HUDEP-2 (cell line): ENCODE measurements at regions not wholly inside any gene's neighbourhood (a gene's known extent, or its start where the extent isn't known, plus 50 kb on each side); places are given as distances from the start of the nearest gene placed in this dataset.
"Not testable (repeated sequence)": the region's sequence is repeated elsewhere in the genome, so short reads cannot be mapped to it uniquely, and the experiment has no call there.

Experiments used
- DNase-seq, 76 experiments: peaks; one replicate each; lab custom pipeline; 2025; ENCODE audit not compliant: unreplicated experiment in 76 of 76; lab: John Stamatoyannopoulos, UW

DNA sequence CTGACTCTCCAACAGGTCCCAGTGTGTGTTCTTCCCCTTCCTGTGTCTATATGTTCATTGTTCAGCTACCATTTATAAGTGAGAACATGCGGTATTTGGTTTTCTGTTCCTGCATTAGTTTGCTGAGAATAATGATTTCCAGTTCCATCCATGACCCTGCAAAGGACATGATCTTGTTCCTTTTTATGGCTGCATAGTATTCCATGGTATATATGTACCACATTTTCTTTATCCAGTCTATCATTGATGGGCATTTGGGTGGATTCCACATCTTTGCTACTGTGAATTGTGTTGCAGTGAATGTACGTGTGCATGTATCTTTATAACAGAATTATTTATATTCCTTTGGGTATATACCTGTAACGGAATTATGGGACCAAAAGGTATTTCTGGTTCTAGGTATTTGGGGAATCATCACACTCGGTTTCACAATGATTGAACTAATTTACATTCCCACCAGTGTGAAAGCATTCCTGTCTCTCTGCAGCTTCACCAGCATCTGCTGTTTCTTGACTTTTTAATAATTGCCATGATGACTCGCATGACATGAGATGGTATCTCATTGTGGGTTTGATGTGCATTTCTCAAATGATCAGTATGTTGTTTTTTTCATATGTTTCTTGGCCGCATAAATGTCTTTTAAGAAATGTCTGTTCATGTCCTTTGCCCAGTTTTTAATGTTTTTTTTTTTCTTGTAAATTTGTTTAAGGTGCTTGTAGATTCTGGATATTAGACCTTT lies 60.2 kb downstream of the LSMEM1 start:
- no peak for DNase-seq

DNA sequence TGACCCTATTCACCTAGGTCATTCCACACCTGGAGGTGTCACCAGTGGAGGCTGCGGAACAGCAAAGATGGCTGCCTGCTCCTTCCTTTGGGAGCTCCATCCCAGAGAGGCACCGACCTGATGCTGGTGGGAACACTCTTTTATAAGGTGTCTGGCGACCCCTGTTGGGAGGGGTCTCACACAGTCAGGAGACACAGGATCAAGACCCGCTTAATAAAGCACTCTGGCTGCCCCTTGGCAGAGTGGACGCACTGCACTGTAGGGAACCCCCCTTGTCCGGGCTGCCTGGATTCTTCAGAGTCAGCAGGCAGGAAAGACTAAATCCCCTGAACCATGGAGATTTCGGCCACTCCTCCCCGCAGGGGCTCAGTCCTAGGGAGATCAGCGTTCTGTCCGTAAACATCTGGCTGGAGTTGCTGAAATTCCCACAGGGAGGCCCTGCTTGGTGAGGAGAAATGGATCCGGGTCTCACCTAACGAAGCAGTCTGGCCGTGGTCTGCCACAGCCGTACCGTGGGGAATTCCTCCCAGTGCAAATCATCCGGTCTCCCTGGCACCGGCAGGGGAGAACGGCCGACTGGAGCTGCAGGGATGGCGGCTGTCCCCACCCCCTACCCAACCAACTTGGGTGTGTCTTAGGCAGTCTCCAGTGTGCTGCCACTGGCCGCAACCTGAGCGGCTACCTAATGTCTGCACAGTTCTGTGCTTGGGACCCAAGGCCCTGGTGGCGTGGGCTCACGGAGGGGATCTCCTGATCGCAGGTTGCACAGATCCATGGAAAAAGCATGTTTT lies 66.1 kb downstream of the LSMEM1 start:
- no peak for DNase-seq

DNA sequence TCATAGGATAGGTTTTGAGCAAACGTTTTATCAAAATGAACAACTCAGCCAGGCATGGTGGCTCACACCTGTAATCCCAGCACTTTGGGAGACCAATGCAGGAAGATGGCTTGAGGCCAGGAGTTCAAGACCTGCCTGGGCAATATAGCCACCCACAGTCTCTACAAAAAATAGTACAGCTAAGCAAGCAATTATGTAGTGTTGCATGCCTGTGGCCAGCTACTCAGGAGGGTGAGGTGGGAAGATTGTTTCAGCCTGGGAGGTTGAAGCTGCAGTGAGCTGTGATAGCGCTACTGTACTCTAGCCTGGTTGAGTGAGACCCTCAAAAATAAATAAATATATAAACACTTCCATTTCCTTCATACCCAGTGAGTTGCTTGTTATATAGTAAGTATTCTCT lies 67.1 kb downstream of the LSMEM1 start:
- no peak for DNase-seq

DNA sequence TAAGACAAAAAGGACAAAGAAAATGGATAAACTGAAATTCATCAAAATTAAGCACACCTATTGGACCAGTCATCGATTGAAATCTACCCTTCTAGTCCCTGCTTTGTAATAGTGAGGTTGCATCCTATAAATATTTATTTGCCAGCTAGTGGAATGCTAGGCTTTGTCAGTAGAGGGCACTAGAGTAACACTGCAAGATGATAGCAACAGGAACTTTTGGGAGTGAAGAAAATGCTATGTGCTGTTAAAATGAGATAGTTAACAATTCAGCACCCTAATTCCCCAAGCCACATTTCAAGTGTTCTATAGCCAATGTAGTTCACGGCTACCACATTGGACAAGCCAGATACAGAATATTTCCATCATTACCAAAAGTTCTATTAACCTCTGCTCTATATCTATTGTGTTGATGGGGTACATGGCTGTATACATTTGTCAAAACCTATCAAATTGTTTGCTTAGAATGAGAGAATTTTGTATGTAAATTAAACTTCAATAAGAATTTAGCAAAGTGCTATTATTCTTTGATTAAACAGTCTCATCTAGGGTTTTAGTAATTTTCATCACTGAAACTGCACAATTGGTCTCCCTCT lies 69.8 kb downstream of the LSMEM1 start:
- DNase-seq: peak in 37 of 76 experiments; percentile 1 to 67 (median 44)

DNA sequence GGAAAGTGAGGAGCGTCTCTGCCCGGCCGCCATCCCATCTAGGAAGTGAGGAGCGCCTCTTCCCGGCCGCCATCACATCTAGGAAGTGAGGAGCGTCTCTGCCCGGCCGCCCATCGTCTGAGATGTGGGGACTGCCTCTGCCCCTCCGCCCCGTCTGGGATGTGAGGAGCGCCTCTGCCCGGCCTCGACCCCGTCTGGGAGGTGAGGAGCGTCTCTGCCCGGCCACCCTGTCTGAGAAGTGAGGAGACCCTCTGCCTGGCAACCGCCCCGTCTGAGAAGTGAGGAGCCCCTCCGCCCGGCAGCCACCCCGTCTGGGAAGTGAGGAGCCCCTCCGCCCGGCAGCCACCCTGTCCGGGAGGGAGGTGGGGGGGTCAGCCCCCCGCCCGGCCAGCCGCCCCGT lies 70.7 kb downstream of the LSMEM1 start:
- not testable (repeated sequence) for DNase-seq

DNA sequence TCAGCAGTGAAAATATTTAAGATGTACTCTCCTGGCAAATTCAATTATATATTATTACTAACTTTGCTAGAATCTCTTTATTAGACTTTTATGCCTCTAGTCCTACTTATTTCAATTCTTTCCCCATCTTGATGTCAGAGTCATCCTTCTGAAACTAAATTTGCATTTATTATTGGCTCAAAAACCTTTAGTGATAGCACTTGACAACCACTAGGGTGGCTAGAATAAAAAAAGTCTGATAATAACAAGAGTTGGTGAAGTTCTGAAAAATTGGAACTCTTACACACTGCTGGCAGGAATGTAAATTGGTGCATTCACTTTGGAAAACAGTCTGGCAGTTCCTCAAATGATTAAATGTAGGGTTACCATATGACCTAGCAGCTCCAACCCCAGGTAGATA lies 73.8 kb downstream of the LSMEM1 start:
- DNase-seq: no peak

DNA sequence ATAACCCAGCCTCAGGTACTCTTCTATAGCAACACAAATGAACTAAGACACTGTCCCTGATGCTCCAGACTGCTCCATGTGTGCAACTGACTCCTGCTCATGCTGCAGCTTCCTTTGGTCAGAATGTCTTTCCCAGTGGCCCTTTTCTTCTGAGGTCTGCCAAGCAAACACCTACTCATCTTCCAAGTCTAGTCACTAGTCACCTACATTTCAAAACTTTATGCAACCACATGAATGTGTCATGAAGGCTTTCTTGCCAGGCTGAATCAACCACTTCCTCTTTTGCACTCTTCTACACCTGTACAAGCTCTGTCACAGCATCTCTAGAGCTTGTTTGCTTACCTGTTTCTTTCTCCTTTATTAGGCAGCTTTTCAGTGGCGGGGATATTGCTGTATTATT lies 75.8 kb downstream of the LSMEM1 start:
- DNase-seq: no peak

DNA sequence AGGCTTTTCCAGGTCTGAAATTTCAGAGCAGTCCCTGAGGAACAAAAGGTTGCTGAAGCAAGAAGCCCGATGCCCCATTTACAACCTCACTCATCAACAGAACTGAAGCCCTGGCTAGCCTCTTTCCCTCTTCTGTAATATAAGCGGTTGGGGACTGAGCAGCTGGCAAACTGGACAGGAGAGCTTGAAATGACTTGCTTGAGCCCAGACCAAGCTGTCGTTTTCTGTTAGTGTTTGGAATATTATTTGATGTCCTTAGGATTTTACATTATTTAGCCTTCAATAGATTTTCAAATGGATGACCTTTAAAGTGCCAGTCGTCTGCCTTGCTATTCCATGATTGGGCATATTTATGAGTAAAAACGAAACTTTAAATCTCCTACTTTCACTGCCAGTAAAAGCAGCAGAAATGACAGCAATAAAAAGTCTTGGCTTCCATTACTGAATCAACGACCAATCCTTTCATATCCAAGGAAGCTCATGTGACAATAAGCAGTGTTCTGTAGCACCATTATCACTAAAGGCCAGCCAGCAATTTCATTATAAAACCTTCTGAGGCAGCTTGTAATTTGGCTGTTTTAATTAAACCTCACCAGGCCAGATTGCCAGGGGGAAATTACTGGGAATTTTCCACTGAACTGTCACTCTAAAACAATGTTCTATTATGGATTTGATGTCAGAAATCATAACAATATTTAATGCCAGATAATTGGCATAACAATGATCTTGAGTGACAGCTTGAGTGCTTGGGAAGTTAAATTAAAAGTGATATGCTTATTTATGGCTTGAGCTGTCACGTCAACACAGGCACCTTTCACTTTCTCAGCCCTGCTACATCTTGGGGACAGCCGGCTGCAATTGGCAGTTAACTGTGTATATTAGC lies 85.9 kb downstream of the LSMEM1 start:
- no peak for DNase-seq

DNA sequence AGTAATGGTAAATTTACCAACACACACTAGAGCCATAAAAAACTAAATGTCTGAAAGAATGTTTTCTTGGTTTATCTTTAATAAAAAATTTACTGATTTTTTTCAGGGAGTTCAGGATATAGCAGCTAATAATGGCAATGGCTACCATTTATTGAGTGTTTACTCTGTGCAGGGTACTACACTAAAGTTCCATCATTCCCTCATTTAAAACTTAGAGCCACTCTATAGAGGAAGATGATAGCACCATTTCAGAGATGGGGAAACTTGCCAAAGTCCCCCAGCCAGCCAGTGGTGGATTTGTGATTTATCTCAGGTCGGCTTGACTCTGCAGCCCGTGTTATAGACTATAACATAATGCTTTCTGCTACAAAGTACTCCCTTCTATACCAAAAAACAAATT lies 86.6 kb downstream of the LSMEM1 start:
- DNase-seq: no peak

DNA sequence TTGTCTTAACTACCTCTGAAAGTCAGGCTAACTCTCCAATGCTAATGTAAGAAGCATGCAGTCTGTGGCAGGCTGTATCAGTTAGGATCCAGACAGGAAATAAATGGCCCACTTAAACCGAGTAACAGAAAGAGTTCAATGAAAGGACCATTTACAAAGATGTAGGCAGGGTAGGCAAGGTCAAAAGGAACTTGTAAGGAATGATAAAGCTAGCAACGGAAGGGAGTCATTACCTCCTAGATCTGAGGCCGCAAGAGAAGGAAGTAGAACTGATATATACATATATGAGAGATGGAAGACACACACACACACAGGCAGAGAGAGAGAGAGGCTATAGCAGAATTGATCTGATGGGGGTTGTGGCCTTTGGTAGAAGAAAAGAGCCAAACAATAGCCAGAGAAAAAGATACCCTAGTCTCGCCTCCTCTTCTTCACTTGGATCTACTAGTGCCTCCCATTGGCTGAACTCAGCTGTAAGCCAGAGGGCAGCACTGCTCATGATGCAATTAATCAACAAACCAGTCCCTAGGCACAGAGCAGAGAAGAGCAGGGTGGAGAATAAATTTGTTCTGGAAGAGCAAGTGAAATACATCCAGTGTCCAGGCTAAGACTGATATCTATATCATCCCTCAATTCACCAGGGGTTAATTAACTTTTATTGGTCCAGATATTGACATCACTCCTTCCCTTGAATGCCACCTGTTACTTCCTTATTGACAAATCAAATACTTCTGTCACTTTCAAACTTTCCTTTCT lies 91.2 kb downstream of the LSMEM1 start:
- peak in 3 of 76 experiments; percentile 4 to 19 (median 18) for DNase-seq

DNA sequence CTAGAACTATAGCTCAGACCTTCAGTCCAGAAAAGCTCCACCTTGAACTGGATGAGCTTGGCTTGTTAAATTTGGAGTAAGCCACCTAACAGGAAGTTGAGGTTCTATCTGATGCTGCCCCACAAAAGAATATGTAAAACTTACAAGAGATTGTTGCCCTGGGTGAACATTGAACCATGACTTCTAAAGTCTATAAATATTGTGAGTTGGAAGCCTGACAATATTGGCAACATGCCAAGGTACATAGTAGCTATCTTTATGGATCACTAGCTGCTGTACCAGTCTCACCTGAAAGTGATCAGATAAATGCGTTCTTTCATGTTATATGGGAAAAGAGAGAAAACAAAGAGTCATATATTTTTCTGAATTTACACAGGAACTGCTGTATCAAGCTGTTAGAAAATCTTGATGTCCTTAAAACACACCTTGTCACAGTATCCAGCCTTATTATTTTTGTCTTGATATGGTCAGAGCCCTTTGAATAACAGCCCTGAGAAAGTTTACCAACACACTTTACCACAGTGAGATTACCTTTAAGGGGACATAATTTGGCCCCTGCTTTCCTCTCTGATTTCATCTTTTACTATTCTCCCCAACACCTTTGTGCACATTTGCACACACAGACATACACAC lies 92.0 kb downstream of the LSMEM1 start:
- DNase-seq: peak in 1 of 76 experiments; percentile 20

DNA sequence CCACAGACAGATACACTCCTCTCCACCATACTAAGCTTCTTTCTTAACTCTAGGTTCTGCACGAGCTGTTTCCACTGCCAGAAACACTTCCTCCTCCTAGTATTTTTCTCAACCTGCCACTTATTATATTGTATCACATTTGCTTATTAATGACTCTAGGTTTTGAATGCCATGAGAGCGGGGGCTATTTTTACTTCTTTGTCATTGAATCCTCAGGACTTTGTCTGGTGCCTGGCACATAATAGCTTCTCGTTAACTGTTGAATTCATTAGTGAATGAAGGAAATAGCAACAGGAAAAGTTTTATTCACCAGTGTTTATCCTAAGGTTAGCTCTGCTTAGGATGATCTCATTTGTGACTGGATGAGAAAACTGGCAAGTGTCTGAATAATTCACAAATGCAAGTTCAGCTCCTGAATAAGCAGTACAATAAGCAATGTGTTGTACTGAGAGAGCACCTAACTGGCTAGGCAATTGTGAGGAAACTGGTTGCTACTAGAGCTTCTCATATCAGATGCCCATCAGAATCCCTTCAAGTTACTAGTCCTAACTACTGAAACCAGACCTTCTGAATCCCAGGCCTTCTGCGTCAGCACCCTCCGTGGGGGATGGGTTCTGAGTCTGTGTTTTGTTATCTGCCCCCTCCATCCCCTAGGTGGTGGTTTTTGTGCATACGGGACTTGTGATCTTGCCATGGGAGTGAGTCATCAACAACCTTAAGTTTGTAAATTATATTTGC lies 92.7 kb downstream of the LSMEM1 start:
- peak in 38 of 76 experiments; percentile 1 to 65 (median 16) for DNase-seq

DNA sequence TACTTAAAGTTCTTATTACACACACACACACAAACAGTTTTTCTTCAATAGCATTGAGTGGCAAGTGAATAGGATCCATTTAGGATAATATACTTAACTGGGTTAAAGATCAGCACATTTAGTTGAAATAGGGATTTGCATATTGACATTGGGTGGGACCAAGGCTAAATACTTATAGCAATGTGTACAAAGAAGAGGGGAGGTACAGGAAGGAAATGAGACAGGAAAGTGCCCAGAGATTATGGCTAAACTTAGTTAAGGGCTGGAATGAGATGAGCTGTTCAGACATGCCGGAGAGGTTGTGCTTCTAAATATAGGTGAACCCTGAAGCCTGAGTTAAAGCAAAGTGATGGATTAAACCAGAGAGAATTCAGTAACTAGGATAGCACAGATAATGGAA lies 95.1 kb downstream of the LSMEM1 start:
- DNase-seq: no peak

DNA sequence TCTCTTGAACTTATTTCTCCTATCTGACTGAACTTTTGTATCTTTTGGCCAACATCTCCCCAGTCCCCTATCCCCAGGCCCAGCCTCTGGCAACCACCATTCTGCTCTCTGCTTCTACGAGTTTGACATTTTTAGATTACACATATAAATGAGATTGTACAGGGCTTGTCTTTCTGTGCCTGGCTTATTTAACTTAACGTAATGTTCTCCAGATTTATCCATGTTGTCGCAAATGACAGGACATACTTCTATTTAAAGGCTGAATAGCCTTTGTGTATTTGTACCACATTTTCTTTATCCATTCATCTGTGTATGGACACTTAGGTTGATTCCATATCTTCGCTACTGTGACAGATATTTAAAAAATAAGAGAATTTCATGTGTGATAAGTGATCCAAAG lies 98.6 kb downstream of the LSMEM1 start:
- DNase-seq: no peak

DNA sequence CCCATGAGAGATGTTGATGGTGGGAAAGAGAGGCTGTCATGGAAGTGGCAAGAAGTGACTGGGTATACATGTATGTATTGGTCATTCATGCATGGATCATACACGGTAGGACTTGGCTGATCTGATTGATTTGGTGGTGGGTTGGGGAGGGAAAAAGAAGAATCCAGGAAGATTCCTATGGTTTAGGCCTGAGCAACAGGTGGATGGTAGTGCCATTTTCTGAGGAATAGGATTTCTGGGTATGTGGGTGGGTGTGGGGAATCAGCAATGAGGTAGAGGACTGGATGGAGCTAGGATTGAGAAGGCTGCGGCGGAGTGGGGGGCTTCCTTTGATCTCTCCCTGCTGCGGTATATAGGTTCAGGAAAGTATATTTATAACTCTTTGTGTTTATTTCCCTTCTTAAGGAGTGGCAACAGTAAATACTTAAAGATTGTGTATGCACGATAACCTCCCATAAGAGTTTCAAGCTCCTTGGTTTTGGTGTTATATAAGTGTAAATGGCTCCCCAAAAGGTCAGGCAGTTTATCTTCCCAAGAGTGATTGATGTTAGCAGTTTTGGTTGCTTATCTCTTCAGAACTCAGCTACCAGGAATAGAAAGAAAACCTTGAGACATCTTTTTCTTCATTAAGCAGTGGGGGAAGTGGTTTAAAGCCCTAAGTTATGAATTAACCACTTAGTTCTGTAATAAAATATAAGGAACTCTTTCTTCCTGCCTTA lies 100.1 kb downstream of the LSMEM1 start:
- DNase-seq: no peak

DNA sequence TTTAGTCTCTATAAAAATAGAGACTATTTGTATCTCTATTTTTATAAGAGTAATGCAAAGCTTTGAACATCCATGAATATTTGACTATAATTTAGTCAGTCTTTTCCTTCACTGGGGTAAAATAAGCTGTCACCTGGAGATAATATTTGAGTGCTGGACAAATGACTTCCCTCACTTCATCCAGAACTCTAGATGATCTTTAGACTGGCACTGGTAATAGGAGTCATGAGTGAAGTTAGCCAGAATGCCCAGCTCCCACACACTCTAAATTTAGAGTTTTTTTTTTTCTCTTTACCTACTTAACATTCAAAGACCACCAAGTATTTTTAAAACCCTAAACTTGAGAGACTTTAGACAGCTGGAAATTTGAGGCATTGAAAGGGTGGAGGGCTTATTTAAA lies 100.7 kb downstream of the LSMEM1 start:
- DNase-seq: no peak

DNA sequence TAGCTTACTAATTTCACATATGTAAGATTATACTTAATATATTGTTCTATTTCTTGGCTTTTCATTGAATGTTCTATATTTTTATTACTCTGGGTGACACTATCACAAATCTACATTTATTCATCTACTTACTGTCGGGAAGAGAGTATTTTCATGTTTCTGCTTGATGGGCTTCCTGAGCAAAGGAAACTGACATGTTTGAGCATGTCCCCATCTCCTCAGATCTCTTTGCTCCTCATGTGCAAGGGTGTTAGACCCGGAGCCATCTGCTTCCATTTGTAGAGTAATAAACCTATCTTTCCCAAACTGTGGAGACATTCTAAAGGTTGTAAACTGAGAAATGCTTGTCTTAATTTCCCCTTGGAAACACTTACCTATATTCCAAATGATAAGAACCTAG lies 103.5 kb downstream of the LSMEM1 start:
- no peak for DNase-seq

DNA sequence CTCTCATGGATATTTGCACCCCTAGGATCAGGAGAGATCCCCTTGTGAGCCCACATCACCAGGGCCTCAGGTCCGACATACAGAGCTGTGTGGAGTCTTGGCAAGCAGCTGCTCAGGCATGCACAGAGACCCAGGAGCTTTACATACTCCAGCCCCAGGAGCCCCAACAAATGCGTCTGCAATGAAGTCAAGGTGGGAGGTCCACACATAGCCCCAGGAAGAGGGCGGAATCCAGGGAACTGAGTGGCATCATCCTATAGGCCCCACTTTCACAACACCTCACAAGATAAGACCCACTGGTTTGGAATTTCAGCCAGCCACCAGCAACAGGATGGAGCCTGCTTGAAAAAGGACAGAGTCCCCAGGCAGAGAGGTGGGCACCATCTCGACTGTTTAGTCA lies 106.7 kb downstream of the LSMEM1 start:
- DNase-seq: no peak
